ENCODE measurements at regions not wholly inside any gene's neighbourhood (a gene's known extent, or its start where the extent isn't known, plus 50 kb on each side); places are given as distances from the start of the nearest gene placed in this dataset.
A peak's percentile ranks its signal among the peaks of the same experiment; 100 is the strongest.

GRCh38 chr20:63115651-63116411, 100.1 kb downstream of the YTHDF1 start:
- peak in 1 of 2 experiments; percentile 23 for DNase-seq

GRCh38 chr20:63114693-63115311, 101.1 kb downstream of the YTHDF1 start:
- DNase-seq, result peak; percentile 96

- DNase-seq, result peak in 1 of 2 experiments; percentile 41
These were observed 101.8 kb downstream of the YTHDF1 start for GRCh38 chr20:63114006-63114692.

- DNase-seq, result no peak
These were observed 103.3 kb downstream of the YTHDF1 start for GRCh38 chr20:63112491-63113219.

GRCh38 chr20:63108247-63108646, 101.5 kb upstream of the BHLHE23 start:
- DNase-seq, result no peak

GRCh38 chr20:63107449-63108200, 100.9 kb upstream of the BHLHE23 start:
- no peak for DNase-seq

GRCh38 chr20:63106765-63107448, 100.1 kb upstream of the BHLHE23 start:
- no peak for DNase-seq

- DNase-seq, result peak; percentile 69 to 92
These were observed 99.5 kb upstream of the BHLHE23 start for GRCh38 chr20:63106108-63106764.

- peak in 1 of 2 experiments; percentile 60 for DNase-seq
These were observed 98.7 kb upstream of the BHLHE23 start for GRCh38 chr20:63105211-63106107.

GRCh38 chr20:63104312-63105181, 97.8 kb upstream of the BHLHE23 start:
- DNase-seq, result no peak

- DNase-seq, result no peak
These were observed 96.9 kb upstream of the BHLHE23 start for GRCh38 chr20:63103402-63104311.

GRCh38 chr20:63102721-63103375, 96.1 kb upstream of the BHLHE23 start:
- peak in 1 of 2 experiments; percentile 55 for DNase-seq

GRCh38 chr20:63101781-63102720, 95.3 kb upstream of the BHLHE23 start:
- peak in 1 of 2 experiments; percentile 70 for DNase-seq

GRCh38 chr20:63100926-63101699, 94.3 kb upstream of the BHLHE23 start:
- DNase-seq, result no peak

- DNase-seq, result no peak
These were observed 93.6 kb upstream of the BHLHE23 start for GRCh38 chr20:63100174-63100925.

Data from SHP77 (cell line).